Activated CD4-positive, alpha-beta T cell treated with anti-CD3 and anti-CD28 coated beads for 36 hours (primary cell): ENCODE measurements at regions not wholly inside any gene's neighbourhood (a gene's known extent, or its start where the extent isn't known, plus 50 kb on each side); places are given as distances from the start of the nearest gene placed in this dataset.

Source experiments
- ATAC-seq: fragments of 200-7000 bp; cut with Tn5 transposase; one replicate; pipeline ENCODE4 v1.10.0; 2021; ENCODE audit warnings: mild to moderate bottlenecking, moderate library complexity
- CTCF ChIA-PET: fragments of 350-600 bp; sonication (Branson Sonifier 250); formaldehyde crosslinking; loops from one replicate; lab custom pipeline; 2021; ENCODE audit warnings: antibody characterized with exemption; lab: Charles Lee
- POLR2A ChIA-PET: fragments of 350-600 bp; sonication (Branson Sonifier 250); formaldehyde crosslinking; loops from one replicate; lab custom pipeline; 2021; ENCODE audit warnings: antibody characterized with exemption, inconsistent platforms; lab: Charles Lee
- DNase-seq: peaks from one replicate; pipeline ENCODE4 v3.0.0-alpha.2; 2020
- H3K27ac Mint-ChIP-seq: one replicate; pipeline ENCODE4 v1.8.0; 2021; ENCODE audit warnings: mixed read lengths
- H3K27me3 Mint-ChIP-seq: one replicate; pipeline ENCODE4 v1.8.0; 2021; ENCODE audit warnings: mixed read lengths
- H3K36me3 Mint-ChIP-seq: one replicate; pipeline ENCODE4 v1.8.0; 2021; ENCODE audit warnings: low read depth, mixed read lengths
- H3K4me1 Mint-ChIP-seq: one replicate; pipeline ENCODE4 v1.8.0; 2021; ENCODE audit warnings: mixed read lengths
- H3K4me3 Mint-ChIP-seq: one replicate; pipeline ENCODE4 v1.8.0; 2021; ENCODE audit warnings: mild to moderate bottlenecking, moderate library complexity, mixed read lengths
- H3K9me3 Mint-ChIP-seq: one replicate; pipeline ENCODE4 v1.8.0; 2021; ENCODE audit warnings: low read depth, mixed read lengths
- intact Hi-C, 2 experiments: fragments of 100-400 bp; cut with DNase I in 1 of 2; cut with micrococcal nuclease in 1 of 2; formaldehyde crosslinking; loops; one replicate each; pipeline versions ENCODE4 v1.14.2 to v1.15.1; 2022 to 2024; cut with DNase I, micrococcal nuclease

- POLR2A ChIA-PET = no interaction called here
- intact Hi-C loops = no loop called here
- H3K4me3 Mint-ChIP-seq = no peak overlapping the region
- no peak overlapping the region for H3K27ac Mint-ChIP-seq
- no peaks in the 10 kb centered on the region for H3K36me3 Mint-ChIP-seq
- H3K9me3 Mint-ChIP-seq = no peaks in the 10 kb centered on the region
- no peak for DNase-seq
- ATAC-seq = no peak
- no peaks in the 10 kb centered on the region for H3K4me1 Mint-ChIP-seq
- H3K27me3 Mint-ChIP-seq = peaks cover 2% of the 10 kb centered on the region
- CTCF ChIA-PET = no interaction called here
Observed at GRCh38 chr2:104468846-104469245, 385.1 kb upstream of the POU3F3 start.

GRCh38 chr2:104472076-104472475 is 381.8 kb upstream of the POU3F3 start:
- CTCF ChIA-PET = no interaction called here
- intact Hi-C loops = no loop called here
- no peaks in the 10 kb centered on the region for H3K4me1 Mint-ChIP-seq
- POLR2A ChIA-PET = no interaction called here
- no peaks in the 10 kb centered on the region for H3K9me3 Mint-ChIP-seq
- ATAC-seq = no peak
- DNase-seq = no peak
- H3K36me3 Mint-ChIP-seq = no peaks in the 10 kb centered on the region
- H3K27me3 Mint-ChIP-seq = peaks cover 4% of the 10 kb centered on the region
- no peak overlapping the region for H3K4me3 Mint-ChIP-seq
- no peak overlapping the region for H3K27ac Mint-ChIP-seq

GRCh38 chr2:104473546-104473945 is 380.4 kb upstream of the POU3F3 start:
- H3K36me3 Mint-ChIP-seq = no peaks in the 10 kb centered on the region
- H3K4me3 Mint-ChIP-seq = no peak overlapping the region
- no peak for DNase-seq
- intact Hi-C loops = no loop called here
- no peak for ATAC-seq
- H3K4me1 Mint-ChIP-seq = no peaks in the 10 kb centered on the region
- H3K27me3 Mint-ChIP-seq = peaks cover 2% of the 10 kb centered on the region
- CTCF ChIA-PET = no interaction called here
- POLR2A ChIA-PET = no interaction called here
- no peaks in the 10 kb centered on the region for H3K9me3 Mint-ChIP-seq
- no peak overlapping the region for H3K27ac Mint-ChIP-seq

- Mint-ChIP-seq H3K27me3 (peaks cover 2% of the 10 kb centered on the region), H3K4me3 (no peak overlapping the region), H3K9me3 (no peaks in the 10 kb centered on the region), H3K27ac (no peak overlapping the region), H3K36me3 (no peaks in the 10 kb centered on the region), H3K4me1 (no peaks in the 10 kb centered on the region)
- DNase-seq (no peak), ATAC-seq (no peak)
- intact Hi-C loops = no loop called here
- POLR2A ChIA-PET = no interaction called here
- CTCF ChIA-PET = no interaction called here
Observed at GRCh38 chr2:104474716-104475115, 379.2 kb upstream of the POU3F3 start.

- Mint-ChIP-seq H3K4me3 (no peak overlapping the region), H3K27me3 (peaks cover 2% of the 10 kb centered on the region), H3K36me3 (no peaks in the 10 kb centered on the region), H3K4me1 (no peaks in the 10 kb centered on the region), H3K9me3 (no peaks in the 10 kb centered on the region), H3K27ac (no peak overlapping the region)
- ATAC-seq (no peak), DNase-seq (no peak)
- CTCF ChIA-PET = no interaction called here
- intact Hi-C loops = no loop called here
- POLR2A ChIA-PET = no interaction called here
Observed at GRCh38 chr2:104476075-104476474, 377.8 kb upstream of the POU3F3 start.

GRCh38 chr2:104476563-104476988 is 377.3 kb upstream of the POU3F3 start:
- POLR2A ChIA-PET = no interaction called here
- Mint-ChIP-seq H3K4me1 (no peaks in the 10 kb centered on the region), H3K9me3 (no peaks in the 10 kb centered on the region), H3K36me3 (no peaks in the 10 kb centered on the region), H3K27me3 (peaks cover 2% of the 10 kb centered on the region), H3K4me3 (no peak overlapping the region), H3K27ac (no peak overlapping the region)
- DNase-seq (no peak), ATAC-seq (no peak)
- CTCF ChIA-PET = no interaction called here
- intact Hi-C loops = no loop called here

- ATAC-seq (no peak), DNase-seq (no peak)
- H3K9me3 Mint-ChIP-seq = no peaks in the 10 kb centered on the region
- H3K4me1 Mint-ChIP-seq = no peaks in the 10 kb centered on the region
- no peak overlapping the region for H3K27ac Mint-ChIP-seq
- peaks cover 8% of the 10 kb centered on the region for H3K27me3 Mint-ChIP-seq
- intact Hi-C loops = no loop called here
- CTCF ChIA-PET = no interaction called here
- no peak overlapping the region for H3K4me3 Mint-ChIP-seq
- H3K36me3 Mint-ChIP-seq = no peaks in the 10 kb centered on the region
- POLR2A ChIA-PET = no interaction called here
Observed at GRCh38 chr2:104481341-104481740, 372.6 kb upstream of the POU3F3 start.

GRCh38 chr2:104487366-104487765 is 366.5 kb upstream of the POU3F3 start:
- Mint-ChIP-seq H3K4me1 (no peaks in the 10 kb centered on the region), H3K27me3 (peaks cover 9% of the 10 kb centered on the region), H3K36me3 (no peaks in the 10 kb centered on the region), H3K4me3 (no peak overlapping the region), H3K27ac (no peak overlapping the region), H3K9me3 (no peaks in the 10 kb centered on the region)
- ATAC-seq (no peak), DNase-seq (no peak)
- POLR2A ChIA-PET = no interaction called here
- CTCF ChIA-PET = no interaction called here
- intact Hi-C loops = no loop called here

GRCh38 chr2:104493698-104494097 is 360.2 kb upstream of the POU3F3 start:
- H3K4me1 Mint-ChIP-seq = no peaks in the 10 kb centered on the region
- ATAC-seq = no peak
- H3K9me3 Mint-ChIP-seq = no peaks in the 10 kb centered on the region
- H3K27me3 Mint-ChIP-seq = peaks cover 4% of the 10 kb centered on the region
- intact Hi-C loops = no loop called here
- no peak overlapping the region for H3K4me3 Mint-ChIP-seq
- ChIA-PET CTCF (no interaction called here), POLR2A (no interaction called here)
- DNase-seq = no peak
- H3K36me3 Mint-ChIP-seq = no peaks in the 10 kb centered on the region
- no peak overlapping the region for H3K27ac Mint-ChIP-seq

GRCh38 chr2:104501342-104501741 is 352.6 kb upstream of the POU3F3 start:
- DNase-seq = no peak
- POLR2A ChIA-PET = no interaction called here
- CTCF ChIA-PET = no interaction called here

GRCh38 chr2:104501929-104502328 is 352.0 kb upstream of the POU3F3 start:
- Mint-ChIP-seq H3K36me3 (no peaks in the 10 kb centered on the region), H3K27me3 (peaks cover 4% of the 10 kb centered on the region), H3K4me1 (no peaks in the 10 kb centered on the region), H3K4me3 (no peak overlapping the region), H3K27ac (no peak overlapping the region), H3K9me3 (no peaks in the 10 kb centered on the region)
- ChIA-PET CTCF (no interaction called here), POLR2A (no interaction called here)
- ATAC-seq = no peak
- intact Hi-C loops = no loop called here
- no peak for DNase-seq

More at GRCh38 chr2:104501342-104501741, 352.6 kb upstream of the POU3F3 start:
- Mint-ChIP-seq H3K27me3 (peaks cover 4% of the 10 kb centered on the region), H3K4me1 (no peaks in the 10 kb centered on the region), H3K4me3 (no peak overlapping the region), H3K36me3 (no peaks in the 10 kb centered on the region), H3K9me3 (no peaks in the 10 kb centered on the region), H3K27ac (no peak overlapping the region)
- ATAC-seq = no peak
- intact Hi-C loops = no loop called here

GRCh38 chr2:104502901-104503300 is 351.0 kb upstream of the POU3F3 start:
- no peaks in the 10 kb centered on the region for H3K9me3 Mint-ChIP-seq
- ChIA-PET POLR2A (no interaction called here), CTCF (no interaction called here)
- intact Hi-C loops = no loop called here
- peaks cover 4% of the 10 kb centered on the region for H3K27me3 Mint-ChIP-seq
- no peak overlapping the region for H3K4me3 Mint-ChIP-seq
- ATAC-seq (no peak), DNase-seq (no peak)
- no peaks in the 10 kb centered on the region for H3K4me1 Mint-ChIP-seq
- no peak overlapping the region for H3K27ac Mint-ChIP-seq
- no peaks in the 10 kb centered on the region for H3K36me3 Mint-ChIP-seq
